Osteocyte (in vitro differentiated cells): ENCODE measurements at regions not wholly inside any gene's neighbourhood (a gene's known extent, or its start where the extent isn't known, plus 50 kb on each side); places are given as distances from the start of the nearest gene placed in this dataset.

Experiments
- DNase-seq: peaks from one replicate; pipeline ENCODE4 v3.0.0; 2021; ENCODE audit warnings: mixed read lengths; ENCODE audit not compliant: unreplicated experiment; ENCODE audit errors: extremely low spot score
- H3K27ac Mint-ChIP-seq: one replicate; pipeline ENCODE4 v1.8.0; 2021; ENCODE audit warnings: mild to moderate bottlenecking, mixed read lengths; ENCODE audit not compliant: unreplicated experiment
- H3K27me3 Mint-ChIP-seq: one replicate; pipeline ENCODE4 v1.8.0; 2021; ENCODE audit warnings: mixed read lengths; ENCODE audit not compliant: unreplicated experiment
- H3K36me3 Mint-ChIP-seq: one replicate; pipeline ENCODE4 v1.8.0; 2021; ENCODE audit warnings: mixed read lengths; ENCODE audit not compliant: unreplicated experiment
- H3K4me1 Mint-ChIP-seq: one replicate; pipeline ENCODE4 v1.8.0; 2021; ENCODE audit warnings: mixed read lengths; ENCODE audit not compliant: unreplicated experiment
- H3K4me3 Mint-ChIP-seq: one replicate; pipeline ENCODE4 v1.8.0; 2021; ENCODE audit warnings: mild to moderate bottlenecking, moderate library complexity, mixed read lengths; ENCODE audit not compliant: unreplicated experiment
- H3K9me3 Mint-ChIP-seq: one replicate; pipeline ENCODE4 v1.8.0; 2021; ENCODE audit warnings: mixed read lengths; ENCODE audit not compliant: unreplicated experiment
- TF ChIP-seq, protein P1 (sequence below): fragments of 200-600 bp; sonication (generic); IDR thresholded peaks from 2 replicates; pipeline ENCODE4 v1.5.0; 2021; ENCODE audit warnings: antibody characterized with exemption, mild to moderate bottlenecking, moderate library complexity

DNA sequence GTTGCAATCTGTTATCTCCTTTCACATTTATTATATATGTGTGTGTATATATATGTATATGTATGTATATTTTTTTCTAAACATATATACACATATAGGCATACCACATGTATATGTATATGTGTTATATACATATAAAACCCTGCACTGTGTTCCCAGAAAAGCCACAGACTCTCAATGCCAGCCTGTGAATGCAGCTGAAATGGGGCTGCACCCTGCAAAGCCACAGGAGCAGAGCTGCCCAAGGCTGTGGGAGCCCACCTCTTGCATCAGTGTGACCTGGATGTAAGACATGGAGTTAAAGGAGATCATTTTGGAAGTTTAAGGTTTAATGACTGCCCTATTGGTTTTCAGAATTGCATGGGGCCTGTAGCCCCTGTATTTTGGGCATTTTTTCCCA lies 762.3 kb upstream of the ARPP21 start:
- no peak overlapping the region for H3K27ac Mint-ChIP-seq
- H3K27me3 Mint-ChIP-seq, result peaks cover 14% of the 10 kb centered on the region
- H3K36me3 Mint-ChIP-seq, result no peaks in the 10 kb centered on the region
- H3K4me1 Mint-ChIP-seq, result no peaks in the 10 kb centered on the region
- no peaks in the 10 kb centered on the region for H3K9me3 Mint-ChIP-seq
- no peak overlapping the region for H3K4me3 Mint-ChIP-seq
- TF ChIP-seq, protein P1, sequence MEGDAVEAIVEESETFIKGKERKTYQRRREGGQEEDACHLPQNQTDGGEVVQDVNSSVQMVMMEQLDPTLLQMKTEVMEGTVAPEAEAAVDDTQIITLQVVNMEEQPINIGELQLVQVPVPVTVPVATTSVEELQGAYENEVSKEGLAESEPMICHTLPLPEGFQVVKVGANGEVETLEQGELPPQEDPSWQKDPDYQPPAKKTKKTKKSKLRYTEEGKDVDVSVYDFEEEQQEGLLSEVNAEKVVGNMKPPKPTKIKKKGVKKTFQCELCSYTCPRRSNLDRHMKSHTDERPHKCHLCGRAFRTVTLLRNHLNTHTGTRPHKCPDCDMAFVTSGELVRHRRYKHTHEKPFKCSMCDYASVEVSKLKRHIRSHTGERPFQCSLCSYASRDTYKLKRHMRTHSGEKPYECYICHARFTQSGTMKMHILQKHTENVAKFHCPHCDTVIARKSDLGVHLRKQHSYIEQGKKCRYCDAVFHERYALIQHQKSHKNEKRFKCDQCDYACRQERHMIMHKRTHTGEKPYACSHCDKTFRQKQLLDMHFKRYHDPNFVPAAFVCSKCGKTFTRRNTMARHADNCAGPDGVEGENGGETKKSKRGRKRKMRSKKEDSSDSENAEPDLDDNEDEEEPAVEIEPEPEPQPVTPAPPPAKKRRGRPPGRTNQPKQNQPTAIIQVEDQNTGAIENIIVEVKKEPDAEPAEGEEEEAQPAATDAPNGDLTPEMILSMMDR, result no peak
- no peak for DNase-seq

DNA sequence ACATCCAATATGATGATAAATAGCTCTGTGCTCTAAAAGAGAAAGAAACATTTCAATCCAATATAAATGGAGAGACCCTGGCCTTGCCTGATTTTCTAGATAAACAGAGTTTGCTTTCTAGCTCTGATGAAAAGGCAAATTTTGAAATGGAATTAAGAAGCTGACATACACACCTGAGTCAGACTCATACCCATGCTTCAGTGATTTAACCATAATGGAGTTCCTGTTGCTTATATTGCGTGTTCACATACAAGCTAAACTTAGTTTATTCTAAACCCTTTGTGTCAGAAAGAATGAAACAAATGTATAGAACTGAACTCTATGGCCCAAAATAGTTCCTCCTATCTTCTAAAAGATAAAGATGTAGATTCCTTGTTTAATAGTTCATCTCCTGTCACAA lies 760.8 kb upstream of the ARPP21 start:
- Mint-ChIP-seq H3K9me3 (no peaks in the 10 kb centered on the region), H3K27ac (no peak overlapping the region), H3K27me3 (peaks cover 14% of the 10 kb centered on the region), H3K36me3 (no peaks in the 10 kb centered on the region), H3K4me3 (no peak overlapping the region), H3K4me1 (no peaks in the 10 kb centered on the region)
- DNase-seq, result no peak
- TF ChIP-seq, protein P1, result no peak

DNA sequence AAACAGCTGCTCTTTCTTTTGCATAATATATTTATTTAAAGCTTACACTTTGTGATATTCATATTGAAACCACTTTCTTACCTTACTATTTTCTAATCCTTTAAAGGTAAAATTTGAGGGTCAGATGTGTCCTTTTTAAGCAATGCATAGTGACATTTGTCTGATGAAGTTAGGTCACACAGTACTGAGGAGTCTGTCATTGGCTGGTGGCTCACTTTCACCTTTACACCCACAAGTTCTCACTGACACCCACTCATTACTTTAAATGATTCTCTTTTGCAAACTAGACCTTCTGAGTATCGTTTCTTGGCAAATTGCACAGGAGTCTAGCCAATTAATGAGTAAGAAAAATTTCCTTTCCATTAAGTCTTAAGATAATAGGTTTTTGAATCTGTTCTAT lies 758.3 kb upstream of the ARPP21 start:
- Mint-ChIP-seq H3K27ac (no peak overlapping the region), H3K36me3 (no peaks in the 10 kb centered on the region), H3K4me1 (no peaks in the 10 kb centered on the region), H3K9me3 (no peaks in the 10 kb centered on the region), H3K4me3 (no peak overlapping the region), H3K27me3 (peaks cover 14% of the 10 kb centered on the region)
- TF ChIP-seq, protein P1, result no peak
- DNase-seq, result no peak

DNA sequence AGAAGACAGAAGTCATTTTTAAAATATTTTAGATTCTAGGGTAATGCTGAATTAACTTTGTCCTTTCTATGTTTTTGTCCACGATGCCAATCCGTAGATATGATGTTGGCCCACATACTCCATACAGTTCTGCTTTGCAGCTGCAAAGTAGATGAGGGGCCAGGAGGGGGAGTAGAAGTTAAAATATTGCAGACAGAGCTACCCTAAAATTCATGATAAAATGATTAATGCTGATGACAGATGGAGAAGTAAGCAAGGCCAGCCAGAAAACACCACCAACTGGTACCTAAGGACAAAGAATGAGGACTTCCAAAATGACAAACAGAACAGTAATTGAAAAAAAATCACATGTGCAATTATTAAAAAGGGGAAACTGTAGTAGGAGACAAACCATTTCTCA lies 756.6 kb upstream of the ARPP21 start:
- TF ChIP-seq, protein P1, result peak; percentile 52
- Mint-ChIP-seq H3K27me3 (peaks cover 12% of the 10 kb centered on the region), H3K27ac (no peak overlapping the region), H3K4me1 (no peaks in the 10 kb centered on the region), H3K36me3 (no peaks in the 10 kb centered on the region), H3K9me3 (no peaks in the 10 kb centered on the region), H3K4me3 (no peak overlapping the region)
- DNase-seq, result no peak

DNA sequence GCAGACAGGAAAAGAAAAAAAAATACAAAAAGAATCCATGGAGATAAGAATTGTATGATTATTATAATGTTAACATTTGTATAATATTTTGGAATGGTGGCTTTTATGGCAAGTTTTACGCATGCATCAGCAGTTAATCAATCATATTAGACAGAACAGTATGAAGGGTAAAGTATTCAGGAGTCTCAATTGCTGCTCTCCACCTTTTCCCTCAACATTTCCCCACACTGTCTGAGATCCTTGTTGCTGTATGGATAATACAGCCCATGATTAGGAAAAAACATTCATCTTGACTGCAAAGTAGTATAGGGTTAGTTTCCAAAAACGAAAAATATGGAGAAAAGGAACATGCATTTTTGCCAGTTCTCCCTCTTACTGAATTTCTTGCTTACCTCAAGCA lies 755.3 kb upstream of the ARPP21 start:
- Mint-ChIP-seq H3K27me3 (peaks cover 13% of the 10 kb centered on the region), H3K27ac (no peak overlapping the region), H3K36me3 (no peaks in the 10 kb centered on the region), H3K9me3 (no peaks in the 10 kb centered on the region), H3K4me1 (no peaks in the 10 kb centered on the region), H3K4me3 (no peak overlapping the region)
- TF ChIP-seq, protein P1, result no peak
- no peak for DNase-seq
